HepG2 (cell line): ENCODE measurements at regions not wholly inside any gene's neighbourhood (a gene's known extent, or its start where the extent isn't known, plus 50 kb on each side); places are given as distances from the start of the nearest gene placed in this dataset.

Source experiments
- CAMTA2 ChIP-seq: sonication (generic); formaldehyde crosslinking; IDR thresholded peaks from 2 replicates; pipeline ENCODE4 v1.4.0; 2020; ENCODE audit warnings: mild to moderate bottlenecking, missing genetic modification reagents, borderline replicate concordance
- TF ChIP-seq, protein P1 (sequence below), 2 experiments: fragments of 450-650 bp in 1 of 2; sonication (generic) in 1 of 2; formaldehyde crosslinking in 1 of 2; IDR thresholded peaks; 2 replicates each; pipeline versions ENCODE4 v1.6.1 to v1.8.0; 2016 to 2022; ENCODE audit warnings: antibody characterized with exemption in 1 of 2, mild to moderate bottlenecking in 1 of 2, missing genetic modification reagents in 1 of 2
- TF ChIP-seq, protein P2 (sequence below): sonication (generic); formaldehyde crosslinking; IDR thresholded peaks from 2 replicates; pipeline ENCODE4 v1.8.1; 2023; ENCODE audit warnings: mild to moderate bottlenecking, missing genetic modification reagents, borderline replicate concordance
- TF ChIP-seq, protein P3 (sequence below): sonication (generic); formaldehyde crosslinking; IDR thresholded peaks from 2 replicates; pipeline ENCODE4 v1.5.0; 2020; ENCODE audit warnings: mild to moderate bottlenecking, missing genetic modification reagents, borderline replicate concordance
- TF ChIP-seq, protein P4 (sequence below), 2 experiments: sonication (generic) in 1 of 2; formaldehyde crosslinking in 1 of 2; IDR thresholded peaks; 2 replicates each; pipeline versions ENCODE4 v1.6.1 to v1.9.0; 2014 to 2022; ENCODE audit warnings: antibody characterized with exemption in 1 of 2, borderline replicate concordance in 1 of 2, inconsistent platforms in 1 of 2, low read depth in 1 of 2, missing genetic modification reagents in 1 of 2

DNA sequence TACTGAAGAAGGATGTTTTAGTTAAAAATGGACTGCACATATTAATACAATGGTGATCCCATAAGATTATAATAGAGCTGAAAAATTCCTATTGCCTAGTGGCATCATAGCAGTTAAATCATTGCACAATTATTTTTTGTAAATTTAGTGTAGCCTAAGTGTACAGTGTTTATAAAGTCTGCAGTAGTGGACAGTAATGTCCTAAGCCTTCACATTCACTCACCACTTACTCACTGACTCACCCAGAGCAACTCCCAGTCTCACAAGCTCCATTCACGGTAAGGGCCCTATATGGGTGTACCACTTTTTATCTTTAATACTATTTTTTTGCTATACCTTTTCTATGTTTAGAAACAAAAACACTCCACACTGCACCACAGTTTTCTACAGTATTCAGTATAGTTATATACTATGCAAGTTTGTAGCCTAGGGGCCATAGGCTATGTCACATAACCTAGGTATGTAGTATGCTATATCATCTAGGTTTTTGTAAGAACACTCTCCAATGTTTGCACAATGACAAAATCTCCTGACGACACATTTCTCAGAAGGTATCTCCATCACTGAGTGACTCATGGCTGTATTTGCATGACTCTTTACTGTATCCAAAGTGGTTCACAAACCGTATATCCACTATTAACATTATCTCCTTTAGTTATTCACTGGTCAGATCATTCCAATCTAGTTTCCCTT is 536.0 kb downstream of the KLF12 start (continued):
- TF ChIP-seq, protein P1, sequence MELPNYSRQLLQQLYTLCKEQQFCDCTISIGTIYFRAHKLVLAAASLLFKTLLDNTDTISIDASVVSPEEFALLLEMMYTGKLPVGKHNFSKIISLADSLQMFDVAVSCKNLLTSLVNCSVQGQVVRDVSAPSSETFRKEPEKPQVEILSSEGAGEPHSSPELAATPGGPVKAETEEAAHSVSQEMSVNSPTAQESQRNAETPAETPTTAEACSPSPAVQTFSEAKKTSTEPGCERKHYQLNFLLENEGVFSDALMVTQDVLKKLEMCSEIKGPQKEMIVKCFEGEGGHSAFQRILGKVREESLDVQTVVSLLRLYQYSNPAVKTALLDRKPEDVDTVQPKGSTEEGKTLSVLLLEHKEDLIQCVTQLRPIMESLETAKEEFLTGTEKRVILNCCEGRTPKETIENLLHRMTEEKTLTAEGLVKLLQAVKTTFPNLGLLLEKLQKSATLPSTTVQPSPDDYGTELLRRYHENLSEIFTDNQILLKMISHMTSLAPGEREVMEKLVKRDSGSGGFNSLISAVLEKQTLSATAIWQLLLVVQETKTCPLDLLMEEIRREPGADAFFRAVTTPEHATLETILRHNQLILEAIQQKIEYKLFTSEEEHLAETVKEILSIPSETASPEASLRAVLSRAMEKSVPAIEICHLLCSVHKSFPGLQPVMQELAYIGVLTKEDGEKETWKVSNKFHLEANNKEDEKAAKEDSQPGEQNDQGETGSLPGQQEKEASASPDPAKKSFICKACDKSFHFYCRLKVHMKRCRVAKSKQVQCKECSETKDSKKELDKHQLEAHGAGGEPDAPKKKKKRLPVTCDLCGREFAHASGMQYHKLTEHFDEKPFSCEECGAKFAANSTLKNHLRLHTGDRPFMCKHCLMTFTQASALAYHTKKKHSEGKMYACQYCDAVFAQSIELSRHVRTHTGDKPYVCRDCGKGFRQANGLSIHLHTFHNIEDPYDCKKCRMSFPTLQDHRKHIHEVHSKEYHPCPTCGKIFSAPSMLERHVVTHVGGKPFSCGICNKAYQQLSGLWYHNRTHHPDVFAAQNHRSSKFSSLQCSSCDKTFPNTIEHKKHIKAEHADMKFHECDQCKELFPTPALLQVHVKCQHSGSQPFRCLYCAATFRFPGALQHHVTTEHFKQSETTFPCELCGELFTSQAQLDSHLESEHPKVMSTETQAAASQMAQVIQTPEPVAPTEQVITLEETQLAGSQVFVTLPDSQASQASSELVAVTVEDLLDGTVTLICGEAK (IDR thresholded peaks at IDR 0.05), result no peak
- TF ChIP-seq, protein P1 (CRISPR knock-in tag; IDR thresholded peaks at IDR 0.05), result no peak
- TF ChIP-seq, protein P2, sequence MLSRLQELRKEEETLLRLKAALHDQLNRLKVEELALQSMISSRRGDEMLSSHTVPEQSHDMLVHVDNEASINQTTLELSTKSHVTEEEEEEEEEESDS (CRISPR knock-in tag), result no peak
- TF ChIP-seq, protein P3, sequence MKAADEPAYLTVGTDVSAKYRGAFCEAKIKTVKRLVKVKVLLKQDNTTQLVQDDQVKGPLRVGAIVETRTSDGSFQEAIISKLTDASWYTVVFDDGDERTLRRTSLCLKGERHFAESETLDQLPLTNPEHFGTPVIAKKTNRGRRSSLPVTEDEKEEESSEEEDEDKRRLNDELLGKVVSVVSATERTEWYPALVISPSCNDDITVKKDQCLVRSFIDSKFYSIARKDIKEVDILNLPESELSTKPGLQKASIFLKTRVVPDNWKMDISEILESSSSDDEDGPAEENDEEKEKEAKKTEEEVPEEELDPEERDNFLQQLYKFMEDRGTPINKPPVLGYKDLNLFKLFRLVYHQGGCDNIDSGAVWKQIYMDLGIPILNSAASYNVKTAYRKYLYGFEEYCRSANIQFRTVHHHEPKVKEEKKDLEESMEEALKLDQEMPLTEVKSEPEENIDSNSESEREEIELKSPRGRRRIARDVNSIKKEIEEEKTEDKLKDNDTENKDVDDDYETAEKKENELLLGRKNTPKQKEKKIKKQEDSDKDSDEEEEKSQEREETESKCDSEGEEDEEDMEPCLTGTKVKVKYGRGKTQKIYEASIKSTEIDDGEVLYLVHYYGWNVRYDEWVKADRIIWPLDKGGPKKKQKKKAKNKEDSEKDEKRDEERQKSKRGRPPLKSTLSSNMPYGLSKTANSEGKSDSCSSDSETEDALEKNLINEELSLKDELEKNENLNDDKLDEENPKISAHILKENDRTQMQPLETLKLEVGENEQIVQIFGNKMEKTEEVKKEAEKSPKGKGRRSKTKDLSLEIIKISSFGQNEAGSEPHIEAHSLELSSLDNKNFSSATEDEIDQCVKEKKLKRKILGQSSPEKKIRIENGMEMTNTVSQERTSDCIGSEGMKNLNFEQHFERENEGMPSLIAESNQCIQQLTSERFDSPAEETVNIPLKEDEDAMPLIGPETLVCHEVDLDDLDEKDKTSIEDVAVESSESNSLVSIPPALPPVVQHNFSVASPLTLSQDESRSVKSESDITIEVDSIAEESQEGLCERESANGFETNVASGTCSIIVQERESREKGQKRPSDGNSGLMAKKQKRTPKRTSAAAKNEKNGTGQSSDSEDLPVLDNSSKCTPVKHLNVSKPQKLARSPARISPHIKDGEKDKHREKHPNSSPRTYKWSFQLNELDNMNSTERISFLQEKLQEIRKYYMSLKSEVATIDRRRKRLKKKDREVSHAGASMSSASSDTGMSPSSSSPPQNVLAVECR (CRISPR knock-in tag), result no peak
- TF ChIP-seq, protein P4, sequence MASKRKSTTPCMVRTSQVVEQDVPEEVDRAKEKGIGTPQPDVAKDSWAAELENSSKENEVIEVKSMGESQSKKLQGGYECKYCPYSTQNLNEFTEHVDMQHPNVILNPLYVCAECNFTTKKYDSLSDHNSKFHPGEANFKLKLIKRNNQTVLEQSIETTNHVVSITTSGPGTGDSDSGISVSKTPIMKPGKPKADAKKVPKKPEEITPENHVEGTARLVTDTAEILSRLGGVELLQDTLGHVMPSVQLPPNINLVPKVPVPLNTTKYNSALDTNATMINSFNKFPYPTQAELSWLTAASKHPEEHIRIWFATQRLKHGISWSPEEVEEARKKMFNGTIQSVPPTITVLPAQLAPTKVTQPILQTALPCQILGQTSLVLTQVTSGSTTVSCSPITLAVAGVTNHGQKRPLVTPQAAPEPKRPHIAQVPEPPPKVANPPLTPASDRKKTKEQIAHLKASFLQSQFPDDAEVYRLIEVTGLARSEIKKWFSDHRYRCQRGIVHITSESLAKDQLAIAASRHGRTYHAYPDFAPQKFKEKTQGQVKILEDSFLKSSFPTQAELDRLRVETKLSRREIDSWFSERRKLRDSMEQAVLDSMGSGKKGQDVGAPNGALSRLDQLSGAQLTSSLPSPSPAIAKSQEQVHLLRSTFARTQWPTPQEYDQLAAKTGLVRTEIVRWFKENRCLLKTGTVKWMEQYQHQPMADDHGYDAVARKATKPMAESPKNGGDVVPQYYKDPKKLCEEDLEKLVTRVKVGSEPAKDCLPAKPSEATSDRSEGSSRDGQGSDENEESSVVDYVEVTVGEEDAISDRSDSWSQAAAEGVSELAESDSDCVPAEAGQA (IDR thresholded peaks at IDR 0.05; ENCODE audit: low read depth), result no peak
- TF ChIP-seq, protein P4 (CRISPR knock-in tag; IDR thresholded peaks at IDR 0.05; ENCODE audit: borderline replicate concordance), result no peak
- TF ChIP-seq CAMTA2 (CRISPR knock-in tag), result no peak
